Esophagus muscularis mucosa (tissue), 4 donors: ENCODE measurements at regions not wholly inside any gene's neighbourhood (a gene's known extent, or its start where the extent isn't known, plus 50 kb on each side); places are given as distances from the start of the nearest gene placed in this dataset.

ENCODE experiments used
- CTCF ChIP-seq, 3 experiments: fragments of 200-600 bp in 2 of 3; fragments of 450-650 bp in 1 of 3; sonication (generic) in 2 of 3; IDR thresholded peaks; one replicate each; pipeline ENCODE4 v1.5.1; 2017 to 2019; ENCODE audit warnings: antibody characterized with exemption in 3 of 3, mild to moderate bottlenecking in 2 of 3, moderate library complexity in 1 of 3
- EP300 ChIP-seq: sonication (generic); formaldehyde crosslinking; IDR thresholded peaks from one replicate; pipeline ENCODE4 v1.6.1; 2017; ENCODE audit warnings: antibody characterized with exemption
- POLR2A ChIP-seq: fragments of 450-650 bp; IDR thresholded peaks from one replicate; pipeline ENCODE4 v1.6.1; 2017; ENCODE audit warnings: antibody characterized with exemption, moderate library complexity, mild to moderate bottlenecking, low read depth

- TF ChIP-seq POLR2A (no peak), EP300 (no peak), CTCF (IDR thresholded peaks at IDR 0.05) (no peak)
Observed at GRCh38 chr21:16363100-16363499, 633.3 kb downstream of the USP25 start.
